ENCODE measurements at regions not wholly inside any gene's neighbourhood (a gene's known extent, or its start where the extent isn't known, plus 50 kb on each side); places are given as distances from the start of the nearest gene placed in this dataset.

GRCh38 chrX:113790987-113791386 is 792.9 kb upstream of the HTR2C start (continued):
- TF ChIP-seq CHD7 (IDR thresholded peaks at IDR 0.05; ENCODE audit: insufficient replicate concordance, low read length) (no peak), USF2 (IDR thresholded peaks at IDR 0.05; ENCODE audit: low read length) (no peak), POU5F1 (IDR thresholded peaks at IDR 0.05; ENCODE audit: low read depth, low read length) (no peak), RAD21 (IDR thresholded peaks at IDR 0.05 in 1 of 2, conservative IDR thresholded peaks at IDR 0.05 in 1 of 2; ENCODE audit: low read depth in 2 of 2, low read length in 2 of 2) (no peak), GABPA (IDR thresholded peaks at IDR 0.05; ENCODE audit: borderline replicate concordance, insufficient read depth, low read length) (no peak)
